NB4 (cell line): ENCODE measurements at regions not wholly inside any gene's neighbourhood (a gene's known extent, or its start where the extent isn't known, plus 50 kb on each side); places are given as distances from the start of the nearest gene placed in this dataset.

Source experiments
- DNase-seq: peaks from one replicate; pipeline ENCODE4 v3.0.0; 2010; ENCODE audit warnings: low read depth
- H3K4me3 ChIP-seq: one replicate; pipeline ENCODE4 v1.5.1; 2011; ENCODE audit warnings: mild to moderate bottlenecking, low read depth, low read length, moderate library complexity
- MYC ChIP-seq: IDR thresholded peaks from 2 replicates; pipeline ENCODE4 v1.6.1; 2011; ENCODE audit warnings: low read depth, low read length
- POLR2A ChIP-seq: IDR thresholded peaks from 2 replicates; pipeline ENCODE4 v1.6.1; 2011; ENCODE audit warnings: mild to moderate bottlenecking; ENCODE audit not compliant: insufficient read length; ENCODE audit errors: extremely low read depth
- TF ChIP-seq, protein P1 (sequence below): IDR thresholded peaks from one replicate; pipeline ENCODE4 v1.5.1; 2012; ENCODE audit warnings: low read depth, low read length
- TF ChIP-seq, protein P2 (sequence below): IDR thresholded peaks from 2 replicates; pipeline ENCODE4 v1.6.1; 2011; ENCODE audit warnings: low read depth, low read length

DNA sequence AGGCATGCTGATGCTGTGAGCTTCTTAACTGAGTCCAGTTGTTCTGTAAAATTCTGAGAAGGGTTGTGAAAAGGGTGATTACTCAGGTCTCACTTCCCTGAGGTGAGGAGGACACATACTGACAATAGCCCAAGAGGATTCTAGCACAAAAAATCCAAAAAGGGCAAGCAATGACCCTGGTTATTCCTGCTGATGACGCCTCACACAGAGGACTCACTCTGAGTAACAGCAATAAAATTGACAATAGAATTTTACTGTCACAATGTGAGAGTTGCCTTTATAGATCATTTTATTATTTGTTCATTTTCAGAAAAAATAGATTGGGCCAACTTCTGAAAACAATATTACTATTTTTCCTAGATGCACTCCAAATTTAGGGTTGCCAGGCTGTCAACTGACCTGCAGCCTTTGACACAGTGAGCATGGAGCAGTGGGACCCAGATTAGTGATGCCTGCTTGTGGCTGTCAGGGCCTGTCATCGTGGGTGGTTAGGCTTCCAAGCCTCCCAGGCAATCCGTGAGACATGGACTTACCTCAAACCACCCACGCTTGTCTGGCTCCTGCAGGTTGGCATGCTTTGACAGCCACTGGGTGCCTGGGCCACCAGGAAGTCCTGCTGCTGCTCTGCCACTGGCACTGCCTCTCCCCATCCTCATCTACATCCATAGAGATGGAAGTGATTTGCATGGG lies 396.0 kb upstream of the THBS1 start:
- no peak for DNase-seq
- TF ChIP-seq, protein P1, sequence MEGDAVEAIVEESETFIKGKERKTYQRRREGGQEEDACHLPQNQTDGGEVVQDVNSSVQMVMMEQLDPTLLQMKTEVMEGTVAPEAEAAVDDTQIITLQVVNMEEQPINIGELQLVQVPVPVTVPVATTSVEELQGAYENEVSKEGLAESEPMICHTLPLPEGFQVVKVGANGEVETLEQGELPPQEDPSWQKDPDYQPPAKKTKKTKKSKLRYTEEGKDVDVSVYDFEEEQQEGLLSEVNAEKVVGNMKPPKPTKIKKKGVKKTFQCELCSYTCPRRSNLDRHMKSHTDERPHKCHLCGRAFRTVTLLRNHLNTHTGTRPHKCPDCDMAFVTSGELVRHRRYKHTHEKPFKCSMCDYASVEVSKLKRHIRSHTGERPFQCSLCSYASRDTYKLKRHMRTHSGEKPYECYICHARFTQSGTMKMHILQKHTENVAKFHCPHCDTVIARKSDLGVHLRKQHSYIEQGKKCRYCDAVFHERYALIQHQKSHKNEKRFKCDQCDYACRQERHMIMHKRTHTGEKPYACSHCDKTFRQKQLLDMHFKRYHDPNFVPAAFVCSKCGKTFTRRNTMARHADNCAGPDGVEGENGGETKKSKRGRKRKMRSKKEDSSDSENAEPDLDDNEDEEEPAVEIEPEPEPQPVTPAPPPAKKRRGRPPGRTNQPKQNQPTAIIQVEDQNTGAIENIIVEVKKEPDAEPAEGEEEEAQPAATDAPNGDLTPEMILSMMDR = no peak
- TF ChIP-seq, protein P2, sequence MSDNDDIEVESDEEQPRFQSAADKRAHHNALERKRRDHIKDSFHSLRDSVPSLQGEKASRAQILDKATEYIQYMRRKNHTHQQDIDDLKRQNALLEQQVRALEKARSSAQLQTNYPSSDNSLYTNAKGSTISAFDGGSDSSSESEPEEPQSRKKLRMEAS = no peak
- TF ChIP-seq MYC = no peak
- TF ChIP-seq POLR2A = no peak
- no peak overlapping the region for H3K4me3 ChIP-seq

DNA sequence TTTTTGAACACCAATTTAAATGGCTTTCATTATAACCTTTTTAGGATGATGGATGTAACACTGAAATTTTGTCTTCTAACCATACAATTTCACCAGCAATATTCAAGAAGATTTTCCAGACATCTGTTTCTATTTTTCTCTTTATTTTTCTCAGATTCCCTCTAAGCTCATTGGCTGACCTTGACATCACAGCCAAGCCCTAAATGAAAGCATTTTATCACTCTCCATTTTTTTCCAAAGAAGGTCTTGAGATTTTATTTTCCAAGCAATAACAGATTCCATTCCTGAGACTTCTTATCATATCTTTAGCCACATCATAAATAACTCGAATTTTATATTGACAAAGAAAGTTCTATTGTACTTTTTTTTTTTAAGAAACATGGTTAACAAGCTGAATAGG lies 392.6 kb upstream of the THBS1 start:
- no peak for DNase-seq
- no peak overlapping the region for H3K4me3 ChIP-seq
- TF ChIP-seq, protein P2 = no peak
- no peak for TF ChIP-seq MYC
- TF ChIP-seq, protein P1 = no peak
- TF ChIP-seq POLR2A = no peak

DNA sequence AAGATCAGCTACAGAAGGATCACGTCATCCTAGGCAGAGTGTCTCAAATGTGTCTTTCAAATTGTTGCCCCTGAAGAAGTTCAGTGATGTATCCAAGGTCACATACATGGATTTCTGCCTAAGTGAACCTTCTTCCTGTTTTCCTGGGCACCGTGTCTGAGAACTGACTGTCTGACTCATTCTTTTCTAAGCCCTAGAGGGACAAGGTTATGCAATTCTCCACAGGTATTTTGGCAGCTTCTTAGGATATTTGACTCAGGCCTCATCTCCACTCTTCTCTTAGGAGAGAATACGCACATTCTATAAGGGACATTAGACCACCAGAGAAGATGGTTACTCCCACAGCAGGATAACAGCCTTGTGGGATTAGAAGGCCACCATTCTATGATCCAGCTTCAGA lies 391.9 kb upstream of the THBS1 start:
- TF ChIP-seq, protein P1 = no peak
- TF ChIP-seq MYC = no peak
- no peak for TF ChIP-seq POLR2A
- peak; percentile 11 for DNase-seq
- no peak overlapping the region for H3K4me3 ChIP-seq

DNA sequence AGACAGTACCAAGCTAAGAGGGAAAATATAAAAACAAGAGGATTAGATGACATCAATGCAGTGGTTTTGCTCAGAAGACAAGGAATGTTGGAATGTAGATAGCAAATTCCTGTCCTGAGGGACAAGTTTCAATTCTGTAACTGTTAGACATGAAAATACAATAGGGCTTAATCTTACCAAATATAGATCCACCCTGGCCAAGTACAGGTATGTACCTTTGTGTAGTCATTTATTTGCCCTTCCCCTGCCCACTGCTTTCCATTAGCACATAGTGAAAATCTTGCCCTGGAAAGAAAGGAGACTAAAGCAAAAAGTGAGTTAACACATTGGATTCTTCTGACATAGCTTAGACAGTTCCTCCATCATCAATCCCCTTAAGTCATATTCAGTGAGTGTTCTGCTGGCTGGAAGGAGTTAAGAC lies 389.0 kb upstream of the THBS1 start:
- no peak for DNase-seq
- H3K4me3 ChIP-seq = no peak overlapping the region
- TF ChIP-seq MYC (no peak), POLR2A (no peak)
- TF ChIP-seq, protein P2 = no peak
- TF ChIP-seq, protein P1 = no peak

DNA sequence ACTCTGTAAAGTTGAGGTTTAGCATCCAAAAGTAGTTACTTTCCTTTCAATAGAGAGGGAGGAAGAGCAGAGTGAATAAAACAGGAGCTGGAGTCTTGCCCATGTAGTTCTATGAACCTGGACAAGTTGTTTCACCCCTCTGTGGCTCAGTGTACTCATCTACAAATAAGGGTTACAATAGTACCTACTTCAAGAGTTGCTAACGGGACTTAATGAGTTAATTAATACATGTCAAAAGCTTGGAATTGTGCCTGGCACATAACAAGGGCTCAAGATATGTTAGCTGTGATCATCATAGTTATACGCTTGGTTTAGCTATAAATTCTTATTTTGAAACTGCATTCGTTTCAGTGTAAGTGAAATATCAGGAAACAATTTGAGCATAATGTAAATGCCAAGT lies 388.5 kb upstream of the THBS1 start:
- no peak for DNase-seq
- H3K4me3 ChIP-seq = no peak overlapping the region
- TF ChIP-seq, protein P2 = no peak
- TF ChIP-seq POLR2A (no peak), MYC (no peak)
- TF ChIP-seq, protein P1 = no peak

DNA sequence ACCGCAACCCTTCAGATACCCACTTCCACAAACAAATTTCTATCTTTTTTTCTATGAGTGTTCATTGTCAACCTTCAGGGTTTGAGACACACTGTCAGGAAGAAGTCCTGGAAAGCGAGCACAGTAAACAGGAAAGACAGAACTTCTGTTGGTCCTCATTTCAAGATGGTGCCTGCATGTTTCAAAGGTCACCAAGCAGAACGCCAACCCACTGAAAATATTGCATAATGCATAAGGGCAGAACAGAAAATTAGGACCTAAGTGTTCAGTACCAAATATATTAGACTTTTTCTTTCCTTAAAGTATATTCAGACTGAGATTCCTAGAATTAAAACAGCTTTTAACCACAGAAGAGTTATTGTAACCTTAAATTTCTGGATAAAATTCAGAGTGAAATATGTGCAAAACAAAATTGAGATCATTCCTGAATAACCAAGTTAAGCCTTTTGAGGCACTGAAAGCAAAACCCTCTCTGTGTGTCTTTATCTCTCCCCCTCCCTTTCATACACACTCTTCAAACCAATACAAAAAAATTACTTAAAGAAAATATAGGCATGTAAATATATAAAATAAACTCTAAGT lies 387.8 kb upstream of the THBS1 start:
- TF ChIP-seq, protein P2 = no peak
- no peak for TF ChIP-seq MYC
- TF ChIP-seq POLR2A = no peak
- TF ChIP-seq, protein P1 = no peak
- DNase-seq = no peak
- no peak overlapping the region for H3K4me3 ChIP-seq
